OCI-LY7 (cell line): ENCODE measurements at regions not wholly inside any gene's neighbourhood (a gene's known extent, or its start where the extent isn't known, plus 50 kb on each side); places are given as distances from the start of the nearest gene placed in this dataset.

Source experiments
- BruUV-seq: library from RNA; stranded (reverse); fragments of 400-500 nt; replicated peaks from 2 replicates; lab custom pipeline; 2021; lab: Mats Ljungman, UMichigan
- CTCF ChIA-PET: fragments of 300-600 bp; sonication (Branson Sonifier 250); formaldehyde crosslinking; loops from one replicate; lab custom pipeline; 2022; ENCODE audit warnings: antibody characterized with exemption; ENCODE audit not compliant: unreplicated experiment; lab: Charles Lee
- POLR2A ChIA-PET: fragments of 300-600 bp; sonication (Branson Sonifier 250); formaldehyde crosslinking; loops from one replicate; lab custom pipeline; 2022; ENCODE audit warnings: antibody characterized with exemption; lab: Charles Lee
- DNase-seq: peaks from one replicate; pipeline ENCODE4 v3.0.0-alpha.2; 2015; ENCODE audit warnings: low spot score
- H2AFZ ChIP-seq: fragments of 200-600 bp; sonication (generic), shearing (Covaris generic); 2 replicates; pipeline ENCODE4 v1.6.1; 2014; ENCODE audit warnings: mild to moderate bottlenecking, antibody characterized with exemption, low read length, moderate library complexity
- H3K27ac ChIP-seq: fragments of 200-600 bp; sonication (generic); 2 replicates; pipeline ENCODE4 v1.5.1; 2014; ENCODE audit warnings: mixed run types, low read depth, mild to moderate bottlenecking, moderate library complexity, low read length, inconsistent platforms; ENCODE audit not compliant: poor library complexity, severe bottlenecking
- H3K36me3 ChIP-seq: fragments of 200-600 bp; sonication (generic); 2 replicates; pipeline ENCODE4 v1.6.1; 2014; ENCODE audit warnings: mild to moderate bottlenecking, antibody characterized with exemption, low read length, moderate library complexity, mixed read lengths; ENCODE audit not compliant: insufficient read depth
- H3K4me1 ChIP-seq: fragments of 200-600 bp; sonication (generic); 2 replicates; pipeline ENCODE4 v1.5.1; 2014; ENCODE audit warnings: mild to moderate bottlenecking, low read length; ENCODE audit not compliant: insufficient read depth, poor library complexity, severe bottlenecking
- H3K4me2 ChIP-seq: fragments of 200-600 bp; sonication (generic); 2 replicates; pipeline ENCODE4 v1.6.1; 2014; ENCODE audit warnings: mild to moderate bottlenecking, low read length
- H3K4me3 ChIP-seq: fragments of 200-600 bp; sonication (generic); 2 replicates; pipeline ENCODE4 v1.5.1; 2014; ENCODE audit warnings: mild to moderate bottlenecking, low read depth, low read length; ENCODE audit not compliant: poor library complexity, severe bottlenecking
- H3K79me2 ChIP-seq: fragments of 200-600 bp; sonication (generic); 2 replicates; pipeline ENCODE4 v1.6.1; 2016; ENCODE audit warnings: low read depth, mild to moderate bottlenecking, low read length, moderate library complexity, mixed read lengths; ENCODE audit not compliant: insufficient read depth
- H3K9me2 ChIP-seq: fragments of 200-600 bp; sonication (generic); 2 replicates; pipeline ENCODE4 v1.6.1; 2016; ENCODE audit warnings: mild to moderate bottlenecking, low read length, mixed read lengths; ENCODE audit not compliant: insufficient read depth
- H3K9me3 ChIP-seq: fragments of 200-600 bp; sonication (generic); 2 replicates; pipeline ENCODE4 v1.6.1; 2014; ENCODE audit warnings: mild to moderate bottlenecking, mixed run types, low read length, mixed read lengths
- H4K20me1 ChIP-seq: fragments of 200-600 bp; sonication (generic); 2 replicates; pipeline ENCODE4 v1.6.1; 2014; ENCODE audit warnings: mild to moderate bottlenecking, antibody characterized with exemption, low read length, moderate library complexity, mixed read lengths; ENCODE audit not compliant: insufficient read depth
- EZH2phosphoT487 ChIP-seq: fragments of 200-600 bp; sonication (generic); IDR thresholded peaks from 2 replicates; pipeline ENCODE4 v1.6.1; 2018; ENCODE audit warnings: low read depth, borderline replicate concordance, mild to moderate bottlenecking, mixed run types, antibody characterized with exemption, low read length, moderate library complexity, mixed read lengths
- intact Hi-C: fragments of 100-400 bp; cut with micrococcal nuclease; formaldehyde crosslinking; loops from one replicate; pipeline ENCODE4 v1.10.0; 2022; ENCODE audit not compliant: unreplicated experiment
- TF ChIP-seq, protein P1 (sequence below): fragments of 200-600 bp; sonication (generic); conservative IDR thresholded peaks from 2 replicates; pipeline ENCODE4 v1.5.1; 2014; ENCODE audit warnings: mild to moderate bottlenecking, antibody characterized with exemption, low read length, moderate library complexity, mixed read lengths

GRCh38 chr1:4371849-4372248 lies 282.6 kb upstream of the AJAP1 start:
- H3K4me3 ChIP-seq = no peak overlapping the region
- no peaks in the 10 kb centered on the region for H4K20me1 ChIP-seq
- TF ChIP-seq, protein P1, sequence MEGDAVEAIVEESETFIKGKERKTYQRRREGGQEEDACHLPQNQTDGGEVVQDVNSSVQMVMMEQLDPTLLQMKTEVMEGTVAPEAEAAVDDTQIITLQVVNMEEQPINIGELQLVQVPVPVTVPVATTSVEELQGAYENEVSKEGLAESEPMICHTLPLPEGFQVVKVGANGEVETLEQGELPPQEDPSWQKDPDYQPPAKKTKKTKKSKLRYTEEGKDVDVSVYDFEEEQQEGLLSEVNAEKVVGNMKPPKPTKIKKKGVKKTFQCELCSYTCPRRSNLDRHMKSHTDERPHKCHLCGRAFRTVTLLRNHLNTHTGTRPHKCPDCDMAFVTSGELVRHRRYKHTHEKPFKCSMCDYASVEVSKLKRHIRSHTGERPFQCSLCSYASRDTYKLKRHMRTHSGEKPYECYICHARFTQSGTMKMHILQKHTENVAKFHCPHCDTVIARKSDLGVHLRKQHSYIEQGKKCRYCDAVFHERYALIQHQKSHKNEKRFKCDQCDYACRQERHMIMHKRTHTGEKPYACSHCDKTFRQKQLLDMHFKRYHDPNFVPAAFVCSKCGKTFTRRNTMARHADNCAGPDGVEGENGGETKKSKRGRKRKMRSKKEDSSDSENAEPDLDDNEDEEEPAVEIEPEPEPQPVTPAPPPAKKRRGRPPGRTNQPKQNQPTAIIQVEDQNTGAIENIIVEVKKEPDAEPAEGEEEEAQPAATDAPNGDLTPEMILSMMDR = no peak
- TF ChIP-seq EZH2phosphoT487 = no peak
- no peak overlapping the region for H2AFZ ChIP-seq
- no peak for DNase-seq
- no peaks in the 10 kb centered on the region for H3K9me2 ChIP-seq
- H3K27ac ChIP-seq = no peak overlapping the region
- BruUV-seq = no TSS peak
- ChIA-PET CTCF (no interaction called here), POLR2A (no interaction called here)
- H3K79me2 ChIP-seq = no peaks in the 10 kb centered on the region
- H3K4me1 ChIP-seq = no peaks in the 10 kb centered on the region
- H3K9me3 ChIP-seq = no peaks in the 10 kb centered on the region
- intact Hi-C loops = no loop called here
- H3K4me2 ChIP-seq = no peak overlapping the region
- no peaks in the 10 kb centered on the region for H3K36me3 ChIP-seq

GRCh38 chr1:4375812-4376211 lies 278.6 kb upstream of the AJAP1 start:
- Histone ChIP-seq H2AFZ (no peak overlapping the region), H3K9me2 (no peaks in the 10 kb centered on the region), H3K79me2 (no peaks in the 10 kb centered on the region), H3K4me3 (no peak overlapping the region), H3K4me2 (no peak overlapping the region), H3K9me3 (0 out of 2 replicates have a peak, but pooled peaks cover 5% of the 10 kb centered on the region), H3K36me3 (no peaks in the 10 kb centered on the region), H3K27ac (no peak overlapping the region), H3K4me1 (no peaks in the 10 kb centered on the region), H4K20me1 (no peaks in the 10 kb centered on the region)
- DNase-seq = no peak
- TF ChIP-seq, protein P1 = no peak
- no peak for TF ChIP-seq EZH2phosphoT487
- no TSS peak for BruUV-seq
- intact Hi-C loops = no loop called here
- POLR2A ChIA-PET = no interaction called here
- CTCF ChIA-PET = no interaction called here

DNA sequence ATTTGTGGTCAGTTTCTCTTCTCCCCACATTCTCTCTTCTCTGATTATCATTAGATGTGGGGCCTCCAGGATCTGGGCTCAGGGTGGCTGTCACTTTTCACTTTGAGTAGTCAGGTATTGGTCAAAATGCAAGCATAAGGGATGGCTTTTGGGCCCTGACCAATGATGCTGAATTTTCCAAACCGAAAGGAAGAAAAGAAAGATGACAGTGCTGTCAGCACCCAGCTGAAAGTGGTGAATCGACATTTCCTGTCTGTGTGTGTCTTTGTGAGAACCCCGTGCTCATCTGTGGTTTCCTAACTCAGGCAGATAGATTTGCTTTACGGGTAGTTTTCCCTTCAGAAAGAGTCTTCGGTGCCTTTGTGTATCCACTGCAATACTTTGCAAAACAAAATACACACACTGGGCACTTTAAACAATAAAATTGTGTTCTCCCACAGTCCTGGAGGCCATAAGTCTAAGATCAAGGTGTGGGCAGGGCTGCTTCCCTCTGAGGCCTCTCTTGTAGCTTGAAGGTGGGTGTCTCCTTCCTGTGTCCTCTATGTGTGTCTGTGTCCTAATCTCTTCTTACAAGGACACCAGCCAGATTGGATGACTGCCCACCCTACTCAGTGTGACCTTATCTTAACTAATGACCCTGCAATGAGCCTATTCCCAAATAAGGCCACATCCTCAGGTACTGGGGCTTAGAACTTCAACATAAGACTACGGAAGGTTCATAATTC lies 274.8 kb upstream of the AJAP1 start:
- TF ChIP-seq EZH2phosphoT487 = no peak
- TF ChIP-seq, protein P1 = no peak
- Histone ChIP-seq H3K4me3 (no peak overlapping the region), H3K27ac (no peak overlapping the region), H3K9me2 (no peaks in the 10 kb centered on the region), H2AFZ (no peak overlapping the region), H3K9me3 (peaks cover 16% of the 10 kb centered on the region; the same call in 1 of the 2 replicates), H3K4me2 (no peak overlapping the region), H3K36me3 (no peaks in the 10 kb centered on the region), H3K79me2 (no peaks in the 10 kb centered on the region), H4K20me1 (no peaks in the 10 kb centered on the region), H3K4me1 (no peaks in the 10 kb centered on the region)
- CTCF ChIA-PET = no interaction called here
- DNase-seq = no peak
- intact Hi-C loops = no loop called here
- no TSS peak for BruUV-seq
- POLR2A ChIA-PET = no interaction called here
